ENCODE measurements at regions not wholly inside any gene's neighbourhood (a gene's known extent, or its start where the extent isn't known, plus 50 kb on each side); places are given as distances from the start of the nearest gene placed in this dataset.
"Not testable (repeated sequence)": the region's sequence is repeated elsewhere in the genome, so short reads cannot be mapped to it uniquely, and the experiment has no call there.

DNA sequence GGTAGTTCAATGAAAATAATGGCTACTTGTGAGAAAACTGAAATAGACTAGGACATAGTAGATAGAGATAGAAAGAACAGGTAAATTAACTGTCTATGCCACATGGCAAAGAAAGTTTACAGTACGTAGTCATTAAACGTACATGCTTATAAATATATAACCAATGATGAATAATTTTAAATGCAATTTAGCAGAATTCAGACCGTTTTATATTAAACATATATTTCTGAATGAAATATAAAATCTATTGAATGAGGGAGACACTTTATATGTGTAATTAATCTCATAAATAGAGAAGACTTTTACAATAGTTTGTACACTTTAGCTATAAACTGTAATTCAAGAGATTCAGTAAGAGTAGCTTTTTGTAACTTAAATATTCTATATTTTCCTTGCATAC is 124.4 kb upstream of the VPREB1 start:
- no peak for DNase-seq (ENCODE audit: low spot score)

DNA sequence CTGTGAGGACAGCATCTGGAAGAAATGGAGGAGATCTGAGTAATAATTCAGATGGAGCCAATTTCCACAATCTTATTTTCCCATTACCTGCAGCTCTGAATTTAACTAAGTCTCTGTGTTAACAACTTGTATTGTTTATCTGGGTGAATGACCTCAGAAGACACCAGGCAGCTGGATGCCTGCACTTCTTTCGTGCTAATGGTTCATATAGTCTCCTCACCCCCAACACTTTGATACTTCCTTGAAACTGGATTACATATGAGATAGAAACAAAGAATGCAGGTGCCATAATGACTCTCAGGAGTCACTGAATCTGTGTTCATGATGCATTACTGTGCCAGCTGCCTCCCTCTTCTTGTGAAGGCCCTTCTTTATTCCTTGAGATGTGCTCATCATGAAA is 125.6 kb upstream of the VPREB1 start:
- no peak for DNase-seq (ENCODE audit: low spot score)

DNA sequence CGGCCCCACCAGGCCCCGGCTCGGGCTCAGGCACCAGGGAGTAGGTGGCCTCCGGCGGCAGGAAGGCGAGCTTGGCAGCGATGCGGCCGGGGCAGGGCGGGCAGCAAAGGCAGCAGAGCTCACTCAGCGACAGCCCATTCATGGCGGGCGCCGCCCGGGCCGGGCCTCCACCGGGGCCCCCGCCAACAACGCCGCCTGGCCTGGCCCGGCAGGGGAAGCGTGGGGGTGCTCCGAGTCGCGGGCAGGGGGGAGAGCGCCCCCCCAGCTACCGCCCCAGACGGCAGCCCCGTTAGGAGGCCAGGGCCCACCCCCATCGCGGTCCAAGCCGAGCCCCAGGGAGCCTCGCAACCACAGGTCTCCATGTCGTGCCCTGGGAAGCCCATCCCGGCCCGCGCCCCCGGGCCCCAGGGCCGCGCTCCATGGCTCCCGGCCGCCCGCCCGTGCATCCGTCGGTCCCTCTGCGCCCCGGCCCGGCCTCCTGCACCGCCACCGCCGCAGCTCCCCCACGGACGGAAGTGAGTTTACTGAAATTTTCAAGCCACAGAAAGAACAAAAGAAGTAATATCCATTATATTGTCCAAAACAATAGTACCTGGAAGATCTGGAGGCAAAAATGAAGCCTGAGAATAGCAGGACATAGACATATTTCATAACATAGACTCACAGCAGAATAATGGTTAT is 126.6 kb upstream of the VPREB1 start:
- not testable (repeated sequence) for DNase-seq (ENCODE audit: low spot score)

DNA sequence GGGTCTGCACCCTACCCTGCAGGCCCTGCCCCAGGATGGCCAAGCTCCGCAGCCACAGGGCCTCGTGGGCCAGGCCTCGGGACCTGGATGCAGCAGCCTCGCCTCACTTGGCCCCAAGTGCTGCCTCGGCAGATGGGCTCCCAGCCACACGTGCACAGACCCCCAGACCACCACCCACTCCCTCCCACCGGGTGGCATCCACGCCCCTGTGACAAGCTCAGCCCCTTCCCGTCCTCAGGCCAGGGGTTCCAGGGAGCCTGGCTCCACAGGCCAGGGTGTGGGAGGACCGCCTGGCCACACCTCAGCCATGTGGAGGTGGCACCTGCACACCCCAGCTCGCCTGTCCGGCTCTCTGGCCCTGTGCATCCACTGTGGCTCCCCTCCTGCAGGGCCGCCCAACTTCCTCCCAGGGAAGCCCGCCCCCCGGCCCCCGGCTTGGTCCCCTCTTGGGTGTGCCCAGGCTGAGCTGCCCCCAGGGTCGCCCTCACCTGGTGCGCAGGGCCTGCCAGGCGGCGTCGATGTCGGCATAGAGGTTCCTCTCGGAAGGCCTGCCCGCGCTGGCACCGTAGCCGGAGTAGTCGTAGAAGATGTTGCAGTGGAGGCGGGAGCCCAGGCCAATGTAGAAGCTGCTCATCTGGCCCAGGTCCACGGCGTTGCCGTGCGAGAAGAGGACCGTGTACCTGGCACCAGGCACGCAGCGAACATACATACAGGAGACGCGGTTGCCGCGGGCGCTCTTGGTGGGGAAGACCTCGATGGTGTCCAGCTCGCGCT is 127.4 kb upstream of the VPREB1 start:
- DNase-seq (ENCODE audit: low spot score): not testable (repeated sequence)

DNA sequence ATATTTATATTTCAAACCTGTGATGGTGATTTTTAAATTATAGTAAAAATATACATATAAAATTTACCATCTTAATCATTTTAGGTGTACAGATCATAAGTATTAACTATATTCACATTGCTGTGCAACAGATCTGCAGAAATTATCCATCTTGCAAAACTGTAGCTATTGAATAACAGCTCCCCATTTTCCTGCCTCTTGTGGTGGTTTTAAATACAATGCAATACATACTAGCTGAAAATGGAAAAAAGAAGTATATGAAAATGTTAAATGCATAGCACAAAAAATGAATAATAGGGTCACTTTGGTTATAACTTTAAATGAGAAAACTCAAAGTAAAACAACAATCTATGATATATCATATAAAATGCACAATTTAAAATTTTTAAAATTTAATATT is 130.9 kb upstream of the VPREB1 start:
- no peak for DNase-seq (ENCODE audit: low spot score)

DNA sequence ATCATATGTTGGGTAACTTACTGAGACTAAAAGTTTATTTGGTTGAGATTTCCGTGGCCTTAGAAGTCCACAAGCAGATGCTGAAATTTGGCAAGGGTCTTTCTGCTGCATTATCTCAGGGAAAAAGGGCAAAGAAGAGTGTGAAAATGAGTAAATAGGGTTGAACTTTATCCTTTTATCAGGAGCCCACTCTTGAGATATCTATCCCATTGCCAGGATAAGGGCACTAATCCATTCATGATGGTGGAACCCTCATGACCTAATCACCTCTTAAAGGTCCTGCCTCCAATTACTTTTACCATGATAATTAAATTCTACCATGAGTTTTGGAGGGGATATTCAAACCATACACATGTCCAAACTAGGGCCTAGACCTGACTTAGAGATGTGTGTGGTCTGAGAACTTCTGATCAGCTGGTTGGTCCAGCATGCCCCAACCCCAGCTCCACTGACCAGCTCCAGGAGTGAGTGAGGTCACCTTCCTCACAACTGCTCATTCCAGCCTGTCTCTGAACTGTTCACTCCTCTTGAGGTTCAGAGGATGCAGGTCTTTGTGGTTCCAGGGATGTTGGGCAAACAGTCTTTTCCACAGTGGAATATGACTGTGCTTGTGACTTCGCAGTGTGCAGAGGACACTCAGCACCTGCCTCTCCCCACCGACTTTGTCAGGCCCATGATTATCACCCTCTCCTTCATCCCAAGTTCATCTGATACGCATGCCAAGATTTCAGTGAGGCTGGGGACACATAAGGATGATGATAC is 130.1 kb upstream of the TOP3B start:
- DNase-seq (ENCODE audit: low spot score): no peak

DNA sequence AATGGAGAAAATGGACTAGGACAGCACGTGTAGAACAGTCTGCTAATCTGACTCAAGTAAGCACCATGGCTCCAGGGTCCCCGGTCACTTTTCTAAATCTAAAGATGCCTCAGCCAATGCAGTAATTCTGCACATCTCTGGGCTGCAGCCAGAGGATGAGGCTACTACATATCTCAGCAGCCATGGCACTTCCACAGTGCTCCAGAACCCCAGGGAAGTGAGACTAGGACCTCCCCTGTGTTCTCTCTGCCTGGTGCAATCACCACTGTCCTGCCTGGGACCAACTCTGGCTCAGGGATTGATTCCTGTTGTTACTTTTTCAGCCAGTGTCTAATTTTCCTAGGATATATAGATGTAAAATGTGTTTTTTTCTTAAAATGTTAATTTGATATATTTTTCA is 129.4 kb upstream of the TOP3B start:
- no peak for DNase-seq (ENCODE audit: low spot score)

DNA sequence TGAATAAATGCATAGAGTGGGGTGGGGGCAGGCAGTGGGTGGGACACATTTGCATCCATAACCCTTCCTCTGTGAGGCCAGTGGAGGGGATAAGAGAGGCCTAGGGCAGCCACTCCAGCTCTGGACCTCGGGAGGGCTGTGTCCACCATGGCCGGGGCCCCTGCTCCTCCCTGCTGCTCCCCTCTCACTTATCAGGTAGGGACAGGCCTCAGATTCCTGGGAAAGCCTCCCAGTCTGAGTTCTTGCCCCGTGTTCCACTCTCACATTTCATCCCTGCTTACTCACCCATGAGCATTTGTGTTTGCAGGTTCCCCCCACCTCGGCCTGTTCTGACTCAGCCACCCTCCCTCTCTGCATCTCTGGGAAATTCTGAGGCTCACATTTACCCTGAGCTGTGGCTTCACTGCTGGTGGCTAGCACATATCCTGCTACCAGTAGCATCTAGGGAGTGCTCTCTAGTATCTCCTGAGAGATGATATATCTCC is 128.7 kb upstream of the TOP3B start:
- no peak for DNase-seq (ENCODE audit: low spot score)

DNA sequence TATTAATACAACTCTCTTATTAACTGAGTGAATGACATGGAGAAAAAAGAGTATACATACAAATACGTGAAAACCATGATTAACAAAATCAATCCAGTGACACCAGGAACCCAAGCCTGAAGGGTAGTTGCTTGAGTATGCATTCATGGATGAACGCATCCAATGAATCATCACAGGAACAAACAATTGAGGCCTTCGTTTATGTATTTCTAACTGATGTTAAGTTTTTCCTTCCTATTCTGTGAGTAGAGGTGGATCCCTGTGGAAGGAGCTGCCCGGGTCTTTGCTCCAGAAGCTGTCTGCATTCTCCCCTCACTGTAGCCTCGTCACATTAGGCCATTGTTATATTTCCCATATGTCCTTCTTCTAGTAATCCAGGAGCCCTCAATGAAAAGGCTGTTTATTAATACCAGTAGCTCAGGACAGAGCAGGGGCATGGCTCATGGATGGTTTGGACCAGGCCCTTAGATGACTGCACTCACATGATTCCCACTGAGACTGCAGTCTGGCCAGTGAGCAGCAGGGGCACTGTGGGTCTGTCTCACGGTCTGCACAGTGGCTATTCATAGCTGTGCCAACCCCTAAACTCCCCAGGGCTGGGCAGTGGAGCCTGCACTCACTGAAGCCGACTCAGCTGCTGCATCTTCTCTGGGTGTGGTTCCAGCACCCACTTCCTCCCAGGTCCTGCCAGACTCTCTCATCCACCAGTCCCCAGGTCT is 128.1 kb upstream of the TOP3B start:
- peak; percentile 76 for DNase-seq (ENCODE audit: low spot score)

DNA sequence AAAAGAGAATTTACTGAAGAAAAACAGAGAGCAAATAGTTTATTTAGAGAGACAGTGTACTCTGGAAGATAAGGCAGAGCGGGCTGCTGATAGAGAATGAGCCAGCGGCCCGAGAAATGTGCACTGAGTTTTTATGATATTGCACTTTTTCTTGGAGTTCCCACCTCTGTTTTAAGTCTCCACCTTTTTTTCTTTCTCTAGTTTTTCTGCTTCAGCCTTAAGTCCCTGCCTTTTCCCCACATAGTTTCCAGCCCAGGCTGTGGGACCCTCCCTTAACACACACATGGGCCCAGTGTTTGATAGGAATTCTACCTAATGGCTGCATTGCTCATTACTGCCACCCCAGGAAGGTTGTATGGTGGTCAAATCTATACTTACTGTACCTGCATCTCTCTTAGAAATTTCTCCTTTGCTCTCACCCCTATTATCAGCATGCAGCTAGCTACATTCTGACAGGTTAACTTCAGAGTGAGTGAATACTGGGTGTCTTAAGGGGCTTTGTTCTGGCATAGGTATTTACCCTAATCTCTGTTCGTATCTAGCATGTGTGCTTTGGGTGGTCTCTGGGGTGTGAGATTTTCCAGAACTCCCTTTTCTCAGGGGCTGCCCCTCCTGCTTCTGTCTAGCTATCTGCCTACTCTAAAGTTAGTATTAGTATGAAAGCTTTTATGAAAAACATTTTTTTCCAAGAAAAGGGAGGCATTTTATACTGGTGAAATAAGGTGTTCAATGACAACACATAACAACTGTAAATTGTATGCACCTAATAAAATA is 127.3 kb upstream of the TOP3B start:
- DNase-seq (ENCODE audit: low spot score): no peak

DNA sequence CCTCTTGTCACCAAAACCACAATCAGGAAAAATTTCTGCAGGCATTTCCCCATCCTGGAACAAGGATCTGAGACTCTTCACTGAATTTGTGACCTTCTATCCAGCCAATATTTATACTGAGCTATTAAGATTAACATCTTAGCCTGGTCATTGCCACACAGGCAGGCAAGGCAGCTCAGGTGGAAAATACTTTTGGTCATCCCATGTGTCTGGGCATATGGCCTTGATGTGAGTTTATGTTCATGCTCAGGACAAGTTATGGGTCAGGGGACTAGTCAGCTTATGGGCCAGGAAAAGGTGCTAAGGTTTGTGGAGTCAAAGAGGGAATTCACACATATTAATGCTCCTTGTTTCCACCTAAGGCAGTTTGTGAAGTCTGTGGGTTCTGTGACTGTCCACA is 124.3 kb upstream of the TOP3B start:
- DNase-seq (ENCODE audit: low spot score): no peak

DNA sequence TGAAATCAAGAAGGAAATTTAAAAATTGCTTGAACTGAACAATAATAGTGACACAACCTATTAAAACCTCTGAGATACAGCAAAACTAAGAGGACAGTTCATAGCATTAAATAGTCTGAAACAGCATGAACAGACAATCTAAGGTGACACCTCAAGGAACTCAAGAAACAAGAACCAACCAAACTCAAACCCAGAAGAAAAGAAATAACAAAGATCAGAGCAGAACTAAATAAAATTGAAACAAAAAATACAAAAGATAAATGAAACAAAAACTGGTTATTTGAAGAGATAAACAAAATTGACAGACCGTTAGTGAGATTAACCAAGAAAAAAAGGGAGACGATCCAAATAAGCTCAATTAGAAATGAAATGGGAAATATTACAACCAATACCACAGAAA is 122.8 kb upstream of the TOP3B start:
- DNase-seq (ENCODE audit: low spot score): no peak

DNA sequence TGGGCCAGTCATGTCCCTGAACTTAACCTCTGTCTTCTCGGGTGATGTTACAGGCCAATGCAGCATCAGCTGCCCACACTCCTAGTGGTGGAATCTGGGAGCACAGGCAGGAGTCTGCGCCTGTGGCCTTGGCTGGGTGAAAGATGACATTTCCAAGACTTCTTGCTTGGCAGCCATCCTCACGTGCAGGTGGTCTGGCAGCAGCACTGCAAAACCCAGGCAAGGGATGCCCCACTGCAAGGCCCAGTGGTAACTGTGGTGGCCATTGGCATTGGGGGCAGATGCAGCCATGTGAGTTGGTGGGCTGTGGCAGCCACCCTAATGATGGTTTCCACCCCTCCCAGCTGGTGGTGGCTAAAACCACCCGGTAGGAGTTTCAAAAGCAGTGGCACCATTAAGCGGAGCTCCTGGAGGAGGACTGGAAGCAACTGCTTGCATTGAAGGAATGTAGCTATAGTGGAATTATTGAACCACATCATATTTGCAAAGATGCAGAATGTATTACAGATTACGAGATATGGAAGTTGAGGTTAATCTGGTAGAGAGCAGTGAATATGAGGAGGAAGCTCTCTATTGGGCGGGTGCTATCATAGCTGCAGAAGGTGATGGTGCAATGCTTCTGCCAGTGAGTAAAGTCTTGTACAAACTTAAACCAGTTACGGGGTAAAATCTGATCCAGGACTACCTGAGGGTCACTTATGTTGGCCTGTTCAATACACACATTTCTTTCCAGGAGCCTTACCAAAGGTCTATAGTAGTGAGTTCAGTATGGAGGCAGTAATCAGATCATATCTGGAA is 120.7 kb upstream of the TOP3B start:
- DNase-seq (ENCODE audit: low spot score): no peak

DNA sequence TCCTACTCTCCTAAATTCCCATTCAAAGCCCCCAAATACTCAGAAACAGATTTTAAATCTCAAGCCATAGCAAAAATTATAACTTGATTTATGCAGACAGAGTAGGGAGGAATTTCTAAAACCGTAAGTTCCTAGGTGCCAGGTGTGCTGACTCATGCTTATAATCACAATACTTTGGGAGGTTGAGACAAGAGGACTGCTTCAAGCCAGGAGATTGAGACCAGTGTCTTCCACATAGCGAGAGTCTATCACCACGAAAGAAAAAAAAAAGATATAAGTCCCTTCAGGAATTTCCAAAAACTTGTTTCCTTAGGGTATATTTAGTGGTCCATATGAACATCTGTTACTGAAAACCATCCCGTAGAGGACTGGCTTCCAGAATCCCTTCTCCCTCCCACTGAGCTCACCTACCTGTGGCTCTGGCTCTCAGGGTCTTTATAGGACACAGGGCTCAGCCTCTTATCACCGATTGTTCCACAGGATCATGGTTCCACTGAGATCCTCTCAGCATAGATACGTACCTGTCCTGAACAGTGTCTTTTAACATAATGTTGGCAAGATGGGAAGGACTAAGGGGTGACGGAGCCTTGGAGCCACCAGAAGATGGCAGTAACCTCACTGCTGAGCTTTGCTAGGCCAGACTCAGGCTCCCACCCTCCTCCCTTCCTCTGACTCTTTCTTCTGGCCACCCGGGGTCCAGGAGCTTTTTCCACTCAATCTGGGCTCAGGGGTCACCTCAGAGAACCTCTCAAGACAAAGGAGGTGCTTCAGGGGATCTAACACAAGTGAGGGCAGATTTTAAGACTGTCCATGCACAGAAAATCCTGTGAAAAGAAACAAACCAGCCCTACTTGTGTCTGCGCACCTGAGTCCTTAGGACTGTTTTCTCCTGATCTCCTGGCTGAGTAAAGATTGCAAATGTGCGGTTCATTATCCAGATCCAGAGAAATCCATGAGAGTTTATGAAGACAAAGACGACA is 117.5 kb upstream of the TOP3B start:
- no peak for DNase-seq (ENCODE audit: low spot score)

DNA sequence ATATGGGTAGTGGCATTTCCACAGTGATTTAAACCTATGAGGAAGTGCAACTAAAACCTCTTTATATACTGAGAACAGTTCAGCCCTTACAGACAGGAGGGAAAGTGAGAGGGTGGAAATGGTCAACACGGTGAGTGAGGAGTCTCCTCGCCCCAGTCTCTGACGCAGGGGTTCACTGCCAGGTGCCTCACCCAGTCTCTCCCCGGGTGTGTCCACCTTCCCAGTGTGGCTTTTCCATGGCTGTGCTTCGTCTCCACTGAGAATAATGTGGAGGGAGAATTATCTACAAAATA is 116.6 kb upstream of the TOP3B start:
- DNase-seq (ENCODE audit: low spot score): no peak

DNA sequence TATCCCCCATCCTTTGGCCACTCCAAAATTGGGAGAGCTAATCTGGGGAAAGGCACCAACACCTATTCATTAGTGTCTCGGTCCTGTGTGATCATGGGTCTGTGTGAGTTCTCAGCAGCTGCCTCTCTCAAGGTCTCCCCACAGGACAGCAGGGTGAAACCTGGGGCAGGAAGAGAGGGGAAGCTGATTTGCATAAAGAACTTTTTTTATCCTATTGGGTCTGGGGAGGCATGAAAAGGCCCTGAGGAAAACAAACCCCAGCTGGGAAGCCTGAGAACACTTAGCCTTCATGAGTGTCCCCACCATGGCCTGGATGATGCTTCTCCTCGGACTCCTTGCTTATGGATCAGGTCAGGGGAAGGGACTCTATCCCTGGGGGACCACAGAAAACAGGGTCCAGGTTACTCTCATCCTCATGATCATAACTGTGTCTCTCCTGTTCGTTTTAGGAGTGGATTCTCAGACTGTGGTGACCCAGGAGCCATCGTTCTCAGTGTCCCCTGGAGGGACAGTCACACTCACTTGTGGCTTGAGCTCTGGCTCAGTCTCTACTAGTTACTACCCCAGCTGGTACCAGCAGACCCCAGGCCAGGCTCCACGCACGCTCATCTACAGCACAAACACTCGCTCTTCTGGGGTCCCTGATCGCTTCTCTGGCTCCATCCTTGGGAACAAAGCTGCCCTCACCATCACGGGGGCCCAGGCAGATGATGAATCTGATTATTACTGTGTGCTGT is 116.0 kb upstream of the TOP3B start:
- DNase-seq (ENCODE audit: low spot score): no peak

DNA sequence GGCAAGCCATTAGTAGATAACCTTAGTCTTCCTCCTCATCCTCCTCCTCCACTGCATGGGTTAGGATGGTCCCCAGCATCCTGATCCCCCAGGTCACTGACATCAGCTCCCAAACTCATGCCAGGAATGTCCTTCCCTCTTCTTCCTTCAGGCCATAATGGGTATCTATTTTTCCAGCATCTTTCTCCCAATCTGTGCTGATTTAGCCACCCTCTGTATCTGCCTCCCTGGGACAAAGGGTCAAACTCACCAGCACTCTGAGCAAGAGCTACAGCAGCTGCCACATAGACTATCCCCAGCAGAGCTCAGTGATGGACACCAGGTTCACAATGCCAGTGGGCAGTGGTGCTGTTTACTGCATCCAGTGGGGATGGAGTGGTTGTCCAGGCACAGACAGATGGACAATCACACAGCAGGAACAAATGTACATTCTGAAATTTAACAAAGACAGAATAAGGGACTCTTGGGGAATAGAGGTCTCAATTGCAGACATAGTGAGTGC is 115.2 kb upstream of the TOP3B start:
- DNase-seq (ENCODE audit: low spot score): no peak

DNA sequence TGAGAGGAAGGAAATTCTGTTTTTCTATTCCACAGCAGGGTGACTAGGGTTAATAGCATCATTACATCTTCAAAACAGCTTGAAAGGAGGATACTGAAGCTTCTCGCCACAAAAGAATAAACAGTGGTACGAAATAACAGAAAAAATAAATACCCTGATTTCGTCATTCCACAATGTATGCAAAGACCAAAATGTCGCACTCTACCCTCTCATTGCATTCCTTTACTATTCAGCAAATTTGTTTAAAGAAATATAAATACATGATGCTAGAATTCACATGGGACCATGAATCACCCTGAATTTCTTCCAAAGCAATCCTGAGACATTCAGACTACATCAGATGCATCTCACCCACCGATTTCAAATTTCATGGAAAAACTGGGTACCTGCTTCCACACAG is 112.3 kb upstream of the TOP3B start:
- no peak for DNase-seq (ENCODE audit: low spot score)

DNA sequence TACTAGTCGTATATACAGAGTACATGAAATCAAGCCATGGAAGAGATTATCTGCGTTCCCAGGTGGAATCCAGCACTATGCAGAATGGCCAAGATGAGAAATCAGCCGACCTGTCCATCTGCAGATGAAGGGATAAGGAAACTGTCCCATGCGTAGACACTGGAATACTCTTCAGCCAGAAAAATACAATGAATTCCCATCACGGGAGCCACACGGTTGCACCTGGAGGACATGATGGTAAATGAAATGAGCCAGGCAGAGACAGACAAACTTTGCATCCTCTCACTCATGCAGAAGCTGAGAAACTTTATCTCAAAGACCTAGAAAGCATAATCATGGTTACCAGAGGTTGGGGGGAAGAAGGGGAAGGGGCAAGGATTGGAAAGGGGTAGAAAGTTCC is 111.9 kb upstream of the TOP3B start:
- DNase-seq (ENCODE audit: low spot score): no peak
